ENCODE measurements at regions not wholly inside any gene's neighbourhood (a gene's known extent, or its start where the extent isn't known, plus 50 kb on each side); places are given as distances from the start of the nearest gene placed in this dataset.

DNA sequence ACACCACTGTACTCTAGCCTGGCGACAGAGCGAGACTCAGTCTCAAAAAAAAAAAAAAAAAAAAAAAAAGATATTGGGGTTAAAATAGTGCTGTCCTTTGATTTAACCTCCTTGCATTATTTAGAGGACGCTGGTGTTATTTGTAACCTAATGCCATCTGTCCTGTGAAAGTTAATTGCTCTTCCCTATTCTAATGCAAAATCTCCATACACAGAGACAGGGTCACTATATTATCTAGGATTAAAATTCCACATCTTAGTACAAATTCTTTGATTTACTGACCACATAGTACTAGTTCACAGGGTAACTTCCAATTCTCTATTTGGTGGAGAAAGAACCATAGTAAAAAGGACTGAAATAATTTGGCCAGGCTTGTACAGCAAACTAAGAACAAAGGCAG lies 184.2 kb upstream of the STEAP4 start:
- TF ChIP-seq NANOG (IDR thresholded peaks at IDR 0.05; ENCODE audit: borderline replicate concordance) (no peak), POLR2AphosphoS5 (IDR thresholded peaks at IDR 0.05; ENCODE audit: low read depth) (no peak), EZH2phosphoT487 (IDR thresholded peaks at IDR 0.05; ENCODE audit: unreplicated experiment) (no peak), ZNF331 (CRISPR knock-in tag; IDR thresholded peaks at IDR 0.05; ENCODE audit: low read depth) (no peak), EZH2 (IDR thresholded peaks at IDR 0.05; ENCODE audit: low read depth, unreplicated experiment) (no peak), STAT1 (IDR thresholded peaks at IDR 0.05; ENCODE audit: unreplicated experiment) (no peak), CREB1 (CRISPR knock-in tag; IDR thresholded peaks at IDR 0.05; ENCODE audit: low read depth) (no peak), ZNF114 (CRISPR knock-in tag; IDR thresholded peaks at IDR 0.05) (no peak), JUNB (IDR thresholded peaks at IDR 0.05; ENCODE audit: unreplicated experiment) (no peak)
- TF ChIP-seq, protein P1, sequence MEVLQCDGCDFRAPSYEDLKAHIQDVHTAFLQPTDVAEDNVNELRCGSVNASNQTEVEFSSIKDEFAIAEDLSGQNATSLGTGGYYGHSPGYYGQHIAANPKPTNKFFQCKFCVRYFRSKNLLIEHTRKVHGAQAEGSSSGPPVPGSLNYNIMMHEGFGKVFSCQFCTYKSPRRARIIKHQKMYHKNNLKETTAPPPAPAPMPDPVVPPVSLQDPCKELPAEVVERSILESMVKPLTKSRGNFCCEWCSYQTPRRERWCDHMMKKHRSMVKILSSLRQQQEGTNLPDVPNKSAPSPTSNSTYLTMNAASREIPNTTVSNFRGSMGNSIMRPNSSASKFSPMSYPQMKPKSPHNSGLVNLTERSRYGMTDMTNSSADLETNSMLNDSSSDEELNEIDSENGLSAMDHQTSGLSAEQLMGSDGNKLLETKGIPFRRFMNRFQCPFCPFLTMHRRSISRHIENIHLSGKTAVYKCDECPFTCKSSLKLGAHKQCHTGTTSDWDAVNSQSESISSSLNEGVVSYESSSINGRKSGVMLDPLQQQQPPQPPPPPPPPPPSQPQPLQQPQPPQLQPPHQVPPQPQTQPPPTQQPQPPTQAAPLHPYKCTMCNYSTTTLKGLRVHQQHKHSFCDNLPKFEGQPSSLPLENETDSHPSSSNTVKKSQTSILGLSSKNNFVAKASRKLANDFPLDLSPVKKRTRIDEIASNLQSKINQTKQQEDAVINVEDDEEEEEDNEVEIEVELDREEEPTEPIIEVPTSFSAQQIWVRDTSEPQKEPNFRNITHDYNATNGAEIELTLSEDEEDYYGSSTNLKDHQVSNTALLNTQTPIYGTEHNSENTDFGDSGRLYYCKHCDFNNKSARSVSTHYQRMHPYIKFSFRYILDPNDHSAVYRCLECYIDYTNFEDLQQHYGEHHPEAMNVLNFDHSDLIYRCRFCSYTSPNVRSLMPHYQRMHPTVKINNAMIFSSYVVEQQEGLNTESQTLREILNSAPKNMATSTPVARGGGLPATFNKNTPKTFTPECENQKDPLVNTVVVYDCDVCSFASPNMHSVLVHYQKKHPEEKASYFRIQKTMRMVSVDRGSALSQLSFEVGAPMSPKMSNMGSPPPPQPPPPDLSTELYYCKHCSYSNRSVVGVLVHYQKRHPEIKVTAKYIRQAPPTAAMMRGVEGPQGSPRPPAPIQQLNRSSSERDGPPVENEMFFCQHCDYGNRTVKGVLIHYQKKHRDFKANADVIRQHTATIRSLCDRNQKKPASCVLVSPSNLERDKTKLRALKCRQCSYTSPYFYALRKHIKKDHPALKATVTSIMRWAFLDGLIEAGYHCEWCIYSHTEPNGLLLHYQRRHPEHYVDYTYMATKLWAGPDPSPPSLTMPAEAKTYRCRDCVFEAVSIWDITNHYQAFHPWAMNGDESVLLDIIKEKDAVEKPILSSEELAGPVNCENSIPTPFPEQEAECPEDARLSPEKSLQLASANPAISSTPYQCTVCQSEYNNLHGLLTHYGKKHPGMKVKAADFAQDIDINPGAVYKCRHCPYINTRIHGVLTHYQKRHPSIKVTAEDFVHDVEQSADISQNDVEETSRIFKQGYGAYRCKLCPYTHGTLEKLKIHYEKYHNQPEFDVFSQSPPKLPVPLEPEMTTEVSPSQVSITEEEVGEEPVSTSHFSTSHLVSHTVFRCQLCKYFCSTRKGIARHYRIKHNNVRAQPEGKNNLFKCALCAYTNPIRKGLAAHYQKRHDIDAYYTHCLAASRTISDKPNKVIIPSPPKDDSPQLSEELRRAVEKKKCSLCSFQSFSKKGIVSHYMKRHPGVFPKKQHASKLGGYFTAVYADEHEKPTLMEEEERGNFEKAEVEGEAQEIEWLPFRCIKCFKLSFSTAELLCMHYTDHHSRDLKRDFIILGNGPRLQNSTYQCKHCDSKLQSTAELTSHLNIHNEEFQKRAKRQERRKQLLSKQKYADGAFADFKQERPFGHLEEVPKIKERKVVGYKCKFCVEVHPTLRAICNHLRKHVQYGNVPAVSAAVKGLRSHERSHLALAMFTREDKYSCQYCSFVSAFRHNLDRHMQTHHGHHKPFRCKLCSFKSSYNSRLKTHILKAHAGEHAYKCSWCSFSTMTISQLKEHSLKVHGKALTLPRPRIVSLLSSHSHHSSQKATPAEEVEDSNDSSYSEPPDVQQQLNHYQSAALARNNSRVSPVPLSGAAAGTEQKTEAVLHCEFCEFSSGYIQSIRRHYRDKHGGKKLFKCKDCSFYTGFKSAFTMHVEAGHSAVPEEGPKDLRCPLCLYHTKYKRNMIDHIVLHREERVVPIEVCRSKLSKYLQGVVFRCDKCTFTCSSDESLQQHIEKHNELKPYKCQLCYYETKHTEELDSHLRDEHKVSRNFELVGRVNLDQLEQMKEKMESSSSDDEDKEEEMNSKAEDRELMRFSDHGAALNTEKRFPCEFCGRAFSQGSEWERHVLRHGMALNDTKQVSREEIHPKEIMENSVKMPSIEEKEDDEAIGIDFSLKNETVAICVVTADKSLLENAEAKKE (CRISPR knock-in tag; IDR thresholded peaks at IDR 0.05), result no peak
- TF ChIP-seq, protein P2, sequence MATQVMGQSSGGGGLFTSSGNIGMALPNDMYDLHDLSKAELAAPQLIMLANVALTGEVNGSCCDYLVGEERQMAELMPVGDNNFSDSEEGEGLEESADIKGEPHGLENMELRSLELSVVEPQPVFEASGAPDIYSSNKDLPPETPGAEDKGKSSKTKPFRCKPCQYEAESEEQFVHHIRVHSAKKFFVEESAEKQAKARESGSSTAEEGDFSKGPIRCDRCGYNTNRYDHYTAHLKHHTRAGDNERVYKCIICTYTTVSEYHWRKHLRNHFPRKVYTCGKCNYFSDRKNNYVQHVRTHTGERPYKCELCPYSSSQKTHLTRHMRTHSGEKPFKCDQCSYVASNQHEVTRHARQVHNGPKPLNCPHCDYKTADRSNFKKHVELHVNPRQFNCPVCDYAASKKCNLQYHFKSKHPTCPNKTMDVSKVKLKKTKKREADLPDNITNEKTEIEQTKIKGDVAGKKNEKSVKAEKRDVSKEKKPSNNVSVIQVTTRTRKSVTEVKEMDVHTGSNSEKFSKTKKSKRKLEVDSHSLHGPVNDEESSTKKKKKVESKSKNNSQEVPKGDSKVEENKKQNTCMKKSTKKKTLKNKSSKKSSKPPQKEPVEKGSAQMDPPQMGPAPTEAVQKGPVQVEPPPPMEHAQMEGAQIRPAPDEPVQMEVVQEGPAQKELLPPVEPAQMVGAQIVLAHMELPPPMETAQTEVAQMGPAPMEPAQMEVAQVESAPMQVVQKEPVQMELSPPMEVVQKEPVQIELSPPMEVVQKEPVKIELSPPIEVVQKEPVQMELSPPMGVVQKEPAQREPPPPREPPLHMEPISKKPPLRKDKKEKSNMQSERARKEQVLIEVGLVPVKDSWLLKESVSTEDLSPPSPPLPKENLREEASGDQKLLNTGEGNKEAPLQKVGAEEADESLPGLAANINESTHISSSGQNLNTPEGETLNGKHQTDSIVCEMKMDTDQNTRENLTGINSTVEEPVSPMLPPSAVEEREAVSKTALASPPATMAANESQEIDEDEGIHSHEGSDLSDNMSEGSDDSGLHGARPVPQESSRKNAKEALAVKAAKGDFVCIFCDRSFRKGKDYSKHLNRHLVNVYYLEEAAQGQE (IDR thresholded peaks at IDR 0.05; ENCODE audit: unreplicated experiment), result no peak
- TF ChIP-seq, protein P3, sequence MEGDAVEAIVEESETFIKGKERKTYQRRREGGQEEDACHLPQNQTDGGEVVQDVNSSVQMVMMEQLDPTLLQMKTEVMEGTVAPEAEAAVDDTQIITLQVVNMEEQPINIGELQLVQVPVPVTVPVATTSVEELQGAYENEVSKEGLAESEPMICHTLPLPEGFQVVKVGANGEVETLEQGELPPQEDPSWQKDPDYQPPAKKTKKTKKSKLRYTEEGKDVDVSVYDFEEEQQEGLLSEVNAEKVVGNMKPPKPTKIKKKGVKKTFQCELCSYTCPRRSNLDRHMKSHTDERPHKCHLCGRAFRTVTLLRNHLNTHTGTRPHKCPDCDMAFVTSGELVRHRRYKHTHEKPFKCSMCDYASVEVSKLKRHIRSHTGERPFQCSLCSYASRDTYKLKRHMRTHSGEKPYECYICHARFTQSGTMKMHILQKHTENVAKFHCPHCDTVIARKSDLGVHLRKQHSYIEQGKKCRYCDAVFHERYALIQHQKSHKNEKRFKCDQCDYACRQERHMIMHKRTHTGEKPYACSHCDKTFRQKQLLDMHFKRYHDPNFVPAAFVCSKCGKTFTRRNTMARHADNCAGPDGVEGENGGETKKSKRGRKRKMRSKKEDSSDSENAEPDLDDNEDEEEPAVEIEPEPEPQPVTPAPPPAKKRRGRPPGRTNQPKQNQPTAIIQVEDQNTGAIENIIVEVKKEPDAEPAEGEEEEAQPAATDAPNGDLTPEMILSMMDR (conservative IDR thresholded peaks at IDR 0.05; ENCODE audit: low read depth in 2 of 2), result no peak
- TF ChIP-seq, protein P4, sequence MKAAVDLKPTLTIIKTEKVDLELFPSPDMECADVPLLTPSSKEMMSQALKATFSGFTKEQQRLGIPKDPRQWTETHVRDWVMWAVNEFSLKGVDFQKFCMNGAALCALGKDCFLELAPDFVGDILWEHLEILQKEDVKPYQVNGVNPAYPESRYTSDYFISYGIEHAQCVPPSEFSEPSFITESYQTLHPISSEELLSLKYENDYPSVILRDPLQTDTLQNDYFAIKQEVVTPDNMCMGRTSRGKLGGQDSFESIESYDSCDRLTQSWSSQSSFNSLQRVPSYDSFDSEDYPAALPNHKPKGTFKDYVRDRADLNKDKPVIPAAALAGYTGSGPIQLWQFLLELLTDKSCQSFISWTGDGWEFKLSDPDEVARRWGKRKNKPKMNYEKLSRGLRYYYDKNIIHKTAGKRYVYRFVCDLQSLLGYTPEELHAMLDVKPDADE (IDR thresholded peaks at IDR 0.05), result no peak
- H3K4me1 Mint-ChIP-seq, result peaks cover 13% of the 10 kb centered on the region; the same call in 2 of the 3 replicates
- H3K4me3 Mint-ChIP-seq, result no peak overlapping the region
- DNase-seq (ENCODE audit: low spot score) (no peak), ATAC-seq (no peak)
- Histone ChIP-seq H2AFZ (no peak overlapping the region), H3K9me2 (ENCODE audit: insufficient read depth) (no peaks in the 10 kb centered on the region; the same call in 1 of the 2 replicates), H3K4me1 (ENCODE audit: insufficient read depth) (peaks cover 13% of the 10 kb centered on the region), H3K4me2 (no peak overlapping the region), H3K79me2 (replicated peaks; ENCODE audit: insufficient read depth) (no peaks in the 10 kb centered on the region), H3K27ac (ENCODE audit: low read depth) (no peak overlapping the region), H3K27me3 (ENCODE audit: insufficient read depth) (no peaks in the 10 kb centered on the region), H4K20me1 (replicated peaks; ENCODE audit: insufficient read depth) (no peaks in the 10 kb centered on the region), H3K4me3 (no peak overlapping the region), H3F3A (replicated peaks; ENCODE audit: low read depth) (no peaks in the 10 kb centered on the region), H3K36me3 (ENCODE audit: insufficient read depth) (no peaks in the 10 kb centered on the region)
- no peaks in the 10 kb centered on the region for H3K9me3 Mint-ChIP-seq
- no peaks in the 10 kb centered on the region for H3K36me3 Mint-ChIP-seq (ENCODE audit: low read depth)
- no peaks in the 10 kb centered on the region for H3K27me3 Mint-ChIP-seq (ENCODE audit: insufficient read depth, low read depth, poor library complexity)
- H3K27ac Mint-ChIP-seq, result no peak overlapping the region
